Retinal pigment epithelial cell (primary cell): ENCODE measurements at regions not wholly inside any gene's neighbourhood (a gene's known extent, or its start where the extent isn't known, plus 50 kb on each side); places are given as distances from the start of the nearest gene placed in this dataset.

Experiments
- DNase-seq: peaks from one replicate; pipeline ENCODE4 v3.0.0-alpha.2; 2010; ENCODE audit warnings: low read depth
- H3K4me3 ChIP-seq: 2 replicates; pipeline ENCODE4 v1.5.1; 2011; ENCODE audit warnings: mild to moderate bottlenecking, low read length, control low read depth, moderate library complexity
- CTCF ChIP-seq: conservative IDR thresholded peaks from 2 replicates; pipeline ENCODE4 v1.5.1; 2011; ENCODE audit warnings: low read depth, low read length, control low read depth, inconsistent platforms

- TF ChIP-seq CTCF, result no peak
- no peak overlapping the region for H3K4me3 ChIP-seq
- DNase-seq, result no peak
These were observed 257.2 kb downstream of the ETS1 start for GRCh38 chr11:128330203-128330602.

- no peak overlapping the region for H3K4me3 ChIP-seq
- DNase-seq, result no peak
- TF ChIP-seq CTCF, result no peak
These were observed 258.3 kb downstream of the ETS1 start for GRCh38 chr11:128328955-128329551.

GRCh38 chr11:128327274-128327673 is 260.1 kb downstream of the ETS1 start:
- no peak overlapping the region for H3K4me3 ChIP-seq
- no peak for TF ChIP-seq CTCF
- no peak for DNase-seq

GRCh38 chr11:128326791-128327190 is 260.6 kb downstream of the ETS1 start:
- no peak overlapping the region for H3K4me3 ChIP-seq
- no peak for DNase-seq
- TF ChIP-seq CTCF, result no peak

GRCh38 chr11:128324531-128325141 is 262.7 kb downstream of the ETS1 start:
- H3K4me3 ChIP-seq, result no peak overlapping the region
- no peak for TF ChIP-seq CTCF
- DNase-seq, result no peak

- H3K4me3 ChIP-seq, result no peak overlapping the region
- DNase-seq, result peak; percentile 86
- no peak for TF ChIP-seq CTCF
These were observed 263.3 kb downstream of the ETS1 start for GRCh38 chr11:128324051-128324481.

GRCh38 chr11:128323381-128323780 is 264.0 kb downstream of the ETS1 start:
- TF ChIP-seq CTCF, result peak; percentile 38
- no peak overlapping the region for H3K4me3 ChIP-seq
- DNase-seq, result no peak
